Keratinocyte (primary cell): ENCODE measurements at regions not wholly inside any gene's neighbourhood (a gene's known extent, or its start where the extent isn't known, plus 50 kb on each side); places are given as distances from the start of the nearest gene placed in this dataset.

Experiments used
- DNase-seq: peaks from one replicate; pipeline ENCODE4 v3.0.0-alpha.2; 2011; ENCODE audit warnings: low read depth, missing footprints, low spot score
- FAIRE-seq: peaks from 2 replicates; lab custom pipeline; 2011; peaks lifted over from hg19 to GRCh38; lab: Jason Lieb, UNC
- H2AFZ ChIP-seq: 2 replicates; pipeline ENCODE4 v1.6.0; 2012; ENCODE audit warnings: low read length, control low read depth, inconsistent platforms; ENCODE audit not compliant: control insufficient read depth
- H3K27ac ChIP-seq: 2 replicates; pipeline ENCODE4 v1.5.1; 2011; ENCODE audit warnings: low read length; ENCODE audit not compliant: control insufficient read depth, insufficient read depth
- H3K27me3 ChIP-seq: 3 replicates; pipeline ENCODE4 v1.6.0; 2011; ENCODE audit warnings: low read length; ENCODE audit not compliant: control insufficient read depth, insufficient read depth; ENCODE audit errors: extremely low read depth
- H3K36me3 ChIP-seq, 2 experiments: 2 replicates in 1 of 2; 3 replicates in 1 of 2; pipeline ENCODE4 v1.5.1; 2011; ENCODE audit warnings: low read length in 2 of 2, mild to moderate bottlenecking in 1 of 2; ENCODE audit not compliant: control insufficient read depth in 2 of 2, insufficient read depth in 2 of 2; ENCODE audit errors: extremely low read depth in 1 of 2
- H3K4me1 ChIP-seq: 3 replicates; pipeline ENCODE4 v1.5.1; 2011; ENCODE audit warnings: low read length; ENCODE audit not compliant: control insufficient read depth, insufficient read depth; ENCODE audit errors: extremely low read depth
- H3K4me2 ChIP-seq: 3 replicates; pipeline ENCODE4 v1.6.0; 2011; ENCODE audit warnings: low read depth, low read length; ENCODE audit not compliant: control insufficient read depth, insufficient read depth; ENCODE audit errors: extremely low read depth
- H3K4me3 ChIP-seq, 3 experiments: fragments of 200-600 bp in 1 of 3; sonication (generic) in 1 of 3; 2 replicates in 2 of 3; 3 replicates in 1 of 3; pipeline ENCODE4 v1.5.1; 2011 to 2016; ENCODE audit warnings: low read length in 3 of 3, mild to moderate bottlenecking in 3 of 3, control low read depth in 2 of 3, inconsistent platforms in 1 of 3, low read depth in 1 of 3, mixed read lengths in 1 of 3, mixed run types in 1 of 3, moderate library complexity in 1 of 3; ENCODE audit not compliant: control insufficient read depth in 2 of 3, insufficient read depth in 2 of 3; ENCODE audit errors: extremely low read depth in 1 of 3
- H3K79me2 ChIP-seq: 2 replicates; pipeline ENCODE4 v1.6.0; 2012; ENCODE audit warnings: low read length; ENCODE audit not compliant: control insufficient read depth, insufficient read depth
- H3K9ac ChIP-seq: 3 replicates; pipeline ENCODE4 v1.6.0; 2011; ENCODE audit warnings: low read length; ENCODE audit not compliant: control insufficient read depth, insufficient read depth; ENCODE audit errors: extremely low read depth
- H3K9me1 ChIP-seq: 3 replicates; pipeline ENCODE4 v1.6.0; 2011; ENCODE audit warnings: low read length; ENCODE audit not compliant: control insufficient read depth, insufficient read depth; ENCODE audit errors: extremely low read depth
- H3K9me3 ChIP-seq: 2 replicates; pipeline ENCODE4 v1.5.1; 2012; ENCODE audit warnings: low read depth, low read length; ENCODE audit not compliant: control insufficient read depth
- H4K20me1 ChIP-seq: 3 replicates; pipeline ENCODE4 v1.6.0; 2011; ENCODE audit warnings: low read length; ENCODE audit not compliant: control insufficient read depth, insufficient read depth; ENCODE audit errors: extremely low read depth
- CTCF ChIP-seq, 3 experiments: IDR thresholded peaks in 1 of 3; conservative IDR thresholded peaks in 1 of 3; optimal IDR thresholded peaks in 1 of 3; 2 replicates in 2 of 3; 3 replicates in 1 of 3; pipeline versions ENCODE3 to v1.5.1; 2011; ENCODE audit warnings: low read length in 3 of 3, mild to moderate bottlenecking in 3 of 3, moderate library complexity in 2 of 3, control low read depth in 1 of 3, inconsistent platforms in 1 of 3; ENCODE audit not compliant: insufficient read depth in 2 of 3; ENCODE audit errors: extremely low read depth in 1 of 3
- EZH2 ChIP-seq: IDR thresholded peaks from one replicate; pipeline ENCODE4 v1.6.1; 2012; ENCODE audit warnings: inconsistent platforms, mild to moderate bottlenecking, low read length, moderate library complexity
- dilution Hi-C: fragments of 300-500 bp; cut with MboI; formaldehyde crosslinking; loops from one replicate; pipeline ENCODE4 v1.7.0; 2020; ENCODE audit warnings: low sequenced_read_pairs; ENCODE audit not compliant: extremely low pct_ligation_motif_present

DNA sequence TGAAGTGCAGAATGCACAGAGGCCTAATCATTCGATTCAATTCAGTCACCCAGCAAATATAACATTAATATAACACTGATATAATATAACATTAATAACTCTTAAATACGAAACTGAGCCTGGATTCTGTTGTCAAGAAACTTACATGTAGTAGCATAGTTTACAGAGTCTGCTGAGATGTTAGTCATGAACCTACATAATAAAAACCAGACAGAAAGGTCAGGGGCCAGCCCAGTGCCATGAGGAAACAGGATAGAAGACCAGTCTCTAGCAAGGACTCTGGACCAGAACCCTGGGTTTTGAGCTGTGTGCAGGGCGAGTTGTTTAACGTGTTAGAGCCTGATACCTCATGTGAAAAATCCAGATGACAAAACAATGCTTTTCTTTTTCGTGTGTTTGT lies 234.7 kb downstream of the NR2F1-AS1 start:
- Histone ChIP-seq H2AFZ (no peak overlapping the region), H3K27me3 (no peaks in the 10 kb centered on the region), H3K9me1 (no peaks in the 10 kb centered on the region), H4K20me1 (no peaks in the 10 kb centered on the region), H3K79me2 (no peaks in the 10 kb centered on the region), H3K27ac (no peak overlapping the region), H3K9me3 (no peaks in the 10 kb centered on the region), H3K9ac (no peak overlapping the region), H3K4me3 (no peak overlapping the region), H3K4me2 (no peak overlapping the region), H3K4me1 (peaks cover 12% of the 10 kb centered on the region), H3K36me3 (no peaks in the 10 kb centered on the region)
- DNase-seq: no peak
- no peak for FAIRE-seq
- dilution Hi-C loops: no loop called here
- no peak for TF ChIP-seq EZH2
- no peak for TF ChIP-seq CTCF (optimal IDR thresholded peaks at IDR 0.05 in 1 of 3, IDR thresholded peaks at IDR 0.05 in 1 of 3, conservative IDR thresholded peaks at IDR 0.05 in 1 of 3; ENCODE audit: extremely low read depth in 1 of 3, insufficient read depth in 2 of 3, low read length in 3 of 3)

DNA sequence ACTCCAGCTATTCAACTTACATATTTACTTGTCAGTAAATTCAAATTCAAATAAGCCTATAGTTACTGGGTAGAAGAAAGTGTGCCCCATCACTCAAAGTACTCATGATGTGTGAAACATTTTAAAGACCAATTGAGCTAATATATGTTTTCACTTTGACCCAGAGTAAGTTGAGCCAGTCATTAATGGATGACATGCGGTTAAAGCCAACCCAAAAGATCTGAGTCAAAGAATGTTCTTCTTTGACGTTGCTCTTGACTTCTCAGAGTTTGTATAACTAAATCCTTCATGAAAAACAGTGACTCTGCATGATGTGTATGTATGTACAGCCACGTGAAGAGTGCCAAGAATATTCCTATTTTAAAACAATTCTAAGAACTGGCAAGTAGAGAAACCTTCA lies 237.4 kb downstream of the NR2F1-AS1 start:
- no peak for TF ChIP-seq CTCF (optimal IDR thresholded peaks at IDR 0.05 in 1 of 3, IDR thresholded peaks at IDR 0.05 in 1 of 3, conservative IDR thresholded peaks at IDR 0.05 in 1 of 3; ENCODE audit: extremely low read depth in 1 of 3, insufficient read depth in 2 of 3, low read length in 3 of 3)
- no peak for TF ChIP-seq EZH2
- Histone ChIP-seq H3K36me3 (no peaks in the 10 kb centered on the region), H3K27me3 (no peaks in the 10 kb centered on the region), H3K9me3 (no peaks in the 10 kb centered on the region), H3K4me3 (no peak overlapping the region), H3K9me1 (no peaks in the 10 kb centered on the region), H3K9ac (no peak overlapping the region), H3K4me2 (no peak overlapping the region), H3K79me2 (no peaks in the 10 kb centered on the region), H3K27ac (no peak overlapping the region), H3K4me1 (no peaks in the 10 kb centered on the region), H2AFZ (no peak overlapping the region), H4K20me1 (no peaks in the 10 kb centered on the region)
- no peak for FAIRE-seq
- DNase-seq: no peak
- dilution Hi-C loops: no loop called here
